AG09319 (cell line): ENCODE measurements at regions not wholly inside any gene's neighbourhood (a gene's known extent, or its start where the extent isn't known, plus 50 kb on each side); places are given as distances from the start of the nearest gene placed in this dataset.

ENCODE experiments used
- DNase-seq: peaks from one replicate; pipeline ENCODE4 v3.0.0-alpha.2; 2010; ENCODE audit warnings: low read depth; ENCODE audit errors: extremely low read depth
- CTCF ChIP-seq: IDR thresholded peaks from 2 replicates; pipeline ENCODE4 v1.5.1; 2011; ENCODE audit warnings: low read depth, mild to moderate bottlenecking, inconsistent platforms, low read length, moderate library complexity

GRCh38 chr12:28905220-28905955 lies 243.7 kb upstream of the FAR2 start:
- DNase-seq = no peak
- TF ChIP-seq CTCF = no peak

GRCh38 chr12:28908646-28909045 lies 240.4 kb upstream of the FAR2 start:
- no peak for DNase-seq
- TF ChIP-seq CTCF = no peak

- DNase-seq = no peak
- TF ChIP-seq CTCF = no peak
Measured at GRCh38 chr12:28909291-28909690, 239.8 kb upstream of the FAR2 start.

- DNase-seq = peak; percentile 95
- no peak for TF ChIP-seq CTCF
Measured at GRCh38 chr12:28925719-28926376, 223.2 kb upstream of the FAR2 start.

- TF ChIP-seq CTCF = no peak
- DNase-seq = no peak
Measured at GRCh38 chr12:28930704-28931103, 218.4 kb upstream of the FAR2 start.

- no peak for TF ChIP-seq CTCF
- DNase-seq = no peak
Measured at GRCh38 chr12:28933176-28933575, 215.9 kb upstream of the FAR2 start.

GRCh38 chr12:28933864-28934527 lies 215.1 kb upstream of the FAR2 start:
- no peak for TF ChIP-seq CTCF
- DNase-seq = no peak
